Mucosa of descending colon (tissue), 3 donors: ENCODE measurements at regions not wholly inside any gene's neighbourhood (a gene's known extent, or its start where the extent isn't known, plus 50 kb on each side); places are given as distances from the start of the nearest gene placed in this dataset.

ENCODE experiments used
- ATAC-seq: fragments of 200-7000 bp; cut with Tn5 transposase; one replicate; pipeline ENCODE4 v1.9.1; 2020; ENCODE audit warnings: mild to moderate bottlenecking, moderate library complexity
- DNase-seq, 3 donors: peaks; one replicate each; pipeline ENCODE4 v3.0.0-alpha.2; 2020
- H3K36me3 ChIP-seq: fragments of 200-600 bp; one replicate; pipeline ENCODE4 v1.8.0; 2021; ENCODE audit warnings: low read depth, mild to moderate bottlenecking
- H3K4me1 ChIP-seq: fragments of 200-600 bp; one replicate; pipeline ENCODE4 v1.8.0; 2021; ENCODE audit warnings: low read depth, mild to moderate bottlenecking
- H3K4me3 ChIP-seq: fragments of 200-600 bp; one replicate; pipeline ENCODE4 v1.8.0; 2021; ENCODE audit warnings: mild to moderate bottlenecking
- H3K9me3 ChIP-seq: fragments of 200-600 bp; one replicate; pipeline ENCODE4 v1.8.0; 2021; ENCODE audit warnings: mild to moderate bottlenecking
- intact Hi-C, 2 donors: fragments of 100-400 bp; cut with DNase I in 1 of 2; cut with micrococcal nuclease in 1 of 2; formaldehyde crosslinking; loops; one replicate each; pipeline versions ENCODE4 v1.11.0 to v1.11.1; 2022; cut with DNase I, micrococcal nuclease
- TF ChIP-seq, protein P1 (sequence below): fragments of 200-600 bp; IDR thresholded peaks from one replicate; pipeline ENCODE4 v1.8.0; 2022; ENCODE audit warnings: antibody characterized with exemption, mild to moderate bottlenecking
- donor health status: DM: no; HTN: no; CAD: no; lungs with moderate emphysema.
- donor health status: DM: no; HTN: no; CAD: no.
- donor health status: DM: no; HTN: yes; CAD: no.

DNA sequence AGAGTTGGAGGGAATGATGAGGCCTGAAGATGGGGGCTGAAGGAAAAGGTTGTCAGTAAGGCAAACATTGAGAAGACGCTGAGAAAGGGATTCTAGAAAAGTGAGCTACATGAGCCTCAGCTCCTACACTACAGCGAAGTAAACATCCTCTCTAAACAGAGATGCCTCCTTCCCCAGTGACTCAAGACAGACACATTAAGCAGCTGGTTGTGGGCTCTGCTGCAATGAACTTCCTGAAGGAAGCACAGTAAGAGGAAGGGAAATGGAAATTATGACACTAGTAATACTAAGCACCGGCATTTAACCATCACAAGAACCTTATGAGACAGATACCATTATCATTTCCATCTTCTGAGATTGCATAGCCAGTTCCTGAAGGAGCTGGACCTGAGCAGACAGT lies 190.5 kb downstream of the C11orf87 start:
- H3K4me3 ChIP-seq: no peak overlapping the region
- DNase-seq: no peak
- TF ChIP-seq, protein P1, sequence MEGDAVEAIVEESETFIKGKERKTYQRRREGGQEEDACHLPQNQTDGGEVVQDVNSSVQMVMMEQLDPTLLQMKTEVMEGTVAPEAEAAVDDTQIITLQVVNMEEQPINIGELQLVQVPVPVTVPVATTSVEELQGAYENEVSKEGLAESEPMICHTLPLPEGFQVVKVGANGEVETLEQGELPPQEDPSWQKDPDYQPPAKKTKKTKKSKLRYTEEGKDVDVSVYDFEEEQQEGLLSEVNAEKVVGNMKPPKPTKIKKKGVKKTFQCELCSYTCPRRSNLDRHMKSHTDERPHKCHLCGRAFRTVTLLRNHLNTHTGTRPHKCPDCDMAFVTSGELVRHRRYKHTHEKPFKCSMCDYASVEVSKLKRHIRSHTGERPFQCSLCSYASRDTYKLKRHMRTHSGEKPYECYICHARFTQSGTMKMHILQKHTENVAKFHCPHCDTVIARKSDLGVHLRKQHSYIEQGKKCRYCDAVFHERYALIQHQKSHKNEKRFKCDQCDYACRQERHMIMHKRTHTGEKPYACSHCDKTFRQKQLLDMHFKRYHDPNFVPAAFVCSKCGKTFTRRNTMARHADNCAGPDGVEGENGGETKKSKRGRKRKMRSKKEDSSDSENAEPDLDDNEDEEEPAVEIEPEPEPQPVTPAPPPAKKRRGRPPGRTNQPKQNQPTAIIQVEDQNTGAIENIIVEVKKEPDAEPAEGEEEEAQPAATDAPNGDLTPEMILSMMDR: no peak

DNA sequence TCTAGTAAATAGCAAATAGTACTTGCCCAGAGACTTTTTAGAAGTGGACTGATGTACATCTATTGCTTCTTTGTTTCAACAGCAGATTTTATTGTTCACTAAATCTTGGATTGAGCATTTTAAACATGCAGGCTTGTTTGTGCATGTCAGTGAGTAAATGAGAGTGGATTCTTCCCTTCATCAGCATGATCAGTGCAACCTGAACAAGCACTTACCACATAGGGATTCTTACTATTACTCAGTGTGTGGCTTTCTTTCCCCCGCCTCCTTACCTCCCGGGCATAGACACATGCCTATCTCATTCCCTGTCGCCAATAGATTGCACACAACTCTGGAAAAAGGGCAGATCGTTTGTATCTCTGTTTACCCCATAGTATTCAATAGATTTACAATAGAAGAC lies 197.5 kb downstream of the C11orf87 start:
- Histone ChIP-seq H3K4me3 (no peak overlapping the region), H3K4me1 (no peaks in the 10 kb centered on the region), H3K36me3 (no peaks in the 10 kb centered on the region), H3K9me3 (no peaks in the 10 kb centered on the region)
- no peak for DNase-seq
- ATAC-seq: no peak
- intact Hi-C loops: no loop called here
- TF ChIP-seq, protein P1: no peak

More for the DNA sequence above, 190.5 kb downstream of the C11orf87 start:
- Histone ChIP-seq H3K9me3 (no peaks in the 10 kb centered on the region), H3K4me1 (no peaks in the 10 kb centered on the region), H3K36me3 (no peaks in the 10 kb centered on the region)
- intact Hi-C loops: no loop called here
- no peak for ATAC-seq

DNA sequence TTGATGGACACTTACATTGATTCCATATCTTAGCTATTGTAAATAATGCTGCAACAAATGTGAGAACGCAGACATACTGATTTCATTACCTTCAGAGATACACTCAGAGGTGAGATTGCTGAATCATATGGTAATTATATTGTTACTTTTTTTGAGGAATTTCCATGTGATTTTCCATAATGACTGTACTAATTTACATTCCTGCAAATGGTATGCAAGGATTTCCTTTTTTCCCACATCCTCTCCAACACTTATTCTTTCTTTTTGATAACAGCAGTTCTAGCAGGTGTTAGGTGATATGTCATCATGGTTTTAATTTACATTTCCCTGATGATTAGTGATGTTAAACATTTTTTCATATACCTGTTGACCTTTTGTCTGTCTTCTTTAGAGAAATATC lies 207.7 kb downstream of the C11orf87 start:
- H3K9me3 ChIP-seq: peaks cover 2% of the 10 kb centered on the region
- no peak overlapping the region for H3K4me3 ChIP-seq
- TF ChIP-seq, protein P1: no peak
- ATAC-seq (no peak), DNase-seq (no peak)
- intact Hi-C loops: no loop called here
- no peaks in the 10 kb centered on the region for H3K4me1 ChIP-seq
- H3K36me3 ChIP-seq: no peaks in the 10 kb centered on the region

DNA sequence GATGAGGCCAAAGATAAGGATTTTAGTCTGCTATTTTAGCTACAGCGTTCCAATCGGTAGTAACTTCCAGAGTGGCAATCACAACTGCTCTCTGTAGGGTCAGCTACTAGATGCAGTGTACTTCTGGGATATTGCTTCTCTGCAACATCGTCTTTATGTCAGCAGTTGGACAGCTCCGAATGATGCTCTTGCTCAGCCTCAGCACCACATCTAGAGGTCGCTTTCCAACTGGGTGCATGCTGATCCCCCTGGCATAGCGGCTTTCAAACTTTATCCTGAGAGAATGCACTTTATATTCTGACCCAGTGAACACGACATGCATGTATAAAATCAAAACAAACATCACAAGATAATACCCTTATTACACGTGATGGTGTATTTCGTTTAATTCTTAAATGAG lies 219.6 kb downstream of the C11orf87 start:
- ATAC-seq: no peak
- DNase-seq: no peak
- Histone ChIP-seq H3K9me3 (no peaks in the 10 kb centered on the region), H3K4me3 (no peak overlapping the region), H3K36me3 (no peaks in the 10 kb centered on the region), H3K4me1 (no peaks in the 10 kb centered on the region)
- intact Hi-C loops: no loop called here
- TF ChIP-seq, protein P1: no peak

DNA sequence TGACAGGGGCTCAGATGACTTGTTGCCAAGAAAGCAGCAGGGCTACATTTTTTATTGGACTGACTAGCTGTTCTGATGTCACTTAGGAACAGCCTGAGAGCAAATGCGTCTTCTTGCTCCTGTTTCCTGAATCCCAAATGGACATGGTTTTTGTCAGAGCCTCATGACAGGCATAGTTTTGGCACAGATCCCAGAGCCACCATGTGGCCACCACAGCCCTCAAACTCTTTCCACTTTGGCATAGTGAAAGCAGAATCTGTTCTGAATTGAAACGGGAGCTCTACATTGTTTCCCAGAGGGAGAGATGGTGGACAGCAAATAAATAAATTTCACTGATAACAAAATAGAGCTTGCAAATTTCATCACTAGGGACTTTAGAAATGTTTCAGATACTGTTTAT lies 222.2 kb downstream of the C11orf87 start:
- TF ChIP-seq, protein P1: no peak
- DNase-seq (no peak), ATAC-seq (no peak)
- no peak overlapping the region for H3K4me3 ChIP-seq
- intact Hi-C loops: no loop called here
- H3K36me3 ChIP-seq: no peaks in the 10 kb centered on the region
- H3K4me1 ChIP-seq: no peaks in the 10 kb centered on the region
- H3K9me3 ChIP-seq: no peaks in the 10 kb centered on the region

DNA sequence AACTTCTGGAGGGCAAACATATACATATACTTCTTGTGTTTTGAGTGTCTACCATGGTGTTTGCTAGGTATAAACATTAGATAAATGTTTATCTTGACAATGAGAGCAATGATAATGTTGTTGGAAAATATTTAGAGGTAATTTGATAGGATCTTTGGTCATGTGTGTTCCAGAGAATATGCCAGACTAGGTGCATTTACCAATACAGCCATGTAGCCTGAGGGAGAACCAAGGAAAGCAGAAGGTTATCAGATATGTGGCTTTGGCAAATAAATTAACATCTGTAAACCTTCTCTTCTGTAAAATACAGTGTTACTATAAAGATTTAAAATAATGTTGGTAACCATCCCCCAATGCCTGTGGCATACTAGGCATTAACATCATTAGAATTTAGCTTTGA lies 226.8 kb downstream of the C11orf87 start:
- no peak for ATAC-seq
- no peak overlapping the region for H3K4me3 ChIP-seq
- no peaks in the 10 kb centered on the region for H3K9me3 ChIP-seq
- H3K4me1 ChIP-seq: no peaks in the 10 kb centered on the region
- TF ChIP-seq, protein P1: no peak
- intact Hi-C loops: no loop called here
- H3K36me3 ChIP-seq: no peaks in the 10 kb centered on the region
- DNase-seq: no peak
